NCI-H2227 (cell line): ENCODE measurements at regions not wholly inside any gene's neighbourhood (a gene's known extent, or its start where the extent isn't known, plus 50 kb on each side); places are given as distances from the start of the nearest gene placed in this dataset.
"Not testable (repeated sequence)": the region's sequence is repeated elsewhere in the genome, so short reads cannot be mapped to it uniquely, and the experiment has no call there.

Source experiments
- DNase-seq: peaks from one replicate; lab custom pipeline; 2025; ENCODE audit not compliant: unreplicated experiment; lab: John Stamatoyannopoulos, UW

- DNase-seq: no peak
These were observed 459.5 kb upstream of the FAR2 start for GRCh38 chr12:28689398-28690175.

GRCh38 chr12:28693565-28694219, 455.4 kb upstream of the FAR2 start:
- no peak for DNase-seq

- DNase-seq: no peak
These were observed 450.5 kb upstream of the FAR2 start for GRCh38 chr12:28698553-28698952.

- no peak for DNase-seq
These were observed 450.0 kb upstream of the FAR2 start for GRCh38 chr12:28699029-28699428.

GRCh38 chr12:28700161-28700560, 448.9 kb upstream of the FAR2 start:
- DNase-seq: no peak

- DNase-seq: no peak
These were observed 444.5 kb upstream of the FAR2 start for GRCh38 chr12:28704477-28705169.

- no peak for DNase-seq
These were observed 440.1 kb upstream of the FAR2 start for GRCh38 chr12:28708918-28709371.

GRCh38 chr12:28709986-28710685, 438.9 kb upstream of the FAR2 start:
- no peak for DNase-seq

GRCh38 chr12:28710882-28711281, 438.2 kb upstream of the FAR2 start:
- DNase-seq: no peak

- DNase-seq: no peak
These were observed 437.7 kb upstream of the FAR2 start for GRCh38 chr12:28711421-28711820.

- no peak for DNase-seq
These were observed 406.3 kb upstream of the FAR2 start for GRCh38 chr12:28742791-28743190.

GRCh38 chr12:28746734-28747325, 402.2 kb upstream of the FAR2 start:
- no peak for DNase-seq

GRCh38 chr12:28750946-28751685, 398.0 kb upstream of the FAR2 start:
- no peak for DNase-seq

GRCh38 chr12:28755027-28755426, 394.1 kb upstream of the FAR2 start:
- DNase-seq: no peak

- DNase-seq: no peak
These were observed 389.7 kb upstream of the FAR2 start for GRCh38 chr12:28759333-28759732.

- not testable (repeated sequence) for DNase-seq
These were observed 388.8 kb upstream of the FAR2 start for GRCh38 chr12:28760040-28760903.

- DNase-seq: not testable (repeated sequence)
These were observed 387.2 kb upstream of the FAR2 start for GRCh38 chr12:28761897-28762296.

- DNase-seq: no peak
These were observed 382.7 kb upstream of the FAR2 start for GRCh38 chr12:28766398-28766797.

GRCh38 chr12:28767836-28768348, 381.2 kb upstream of the FAR2 start:
- DNase-seq: no peak
